Liver (tissue), 8 donors: ENCODE measurements at regions not wholly inside any gene's neighbourhood (a gene's known extent, or its start where the extent isn't known, plus 50 kb on each side); places are given as distances from the start of the nearest gene placed in this dataset.

ENCODE experiments used
- DNase-seq: peaks from one replicate; pipeline ENCODE4 v3.0.0-alpha.2; 2017; ENCODE audit warnings: low spot score
- H3K27ac ChIP-seq, 2 donors: one replicate each; pipeline ENCODE4 v1.7.0; 2013; ENCODE audit warnings: inconsistent platforms in 2 of 2, low read length in 2 of 2, control low read depth in 1 of 2, low read depth in 1 of 2, mild to moderate bottlenecking in 1 of 2
- H3K27me3 ChIP-seq, 4 donors: one replicate each; pipeline versions ENCODE4 v1.6.1 to v1.7.0; 2013; ENCODE audit warnings: low read length in 3 of 4, inconsistent platforms in 1 of 4, mild to moderate bottlenecking in 1 of 4, moderate library complexity in 1 of 4; ENCODE audit not compliant: control insufficient read depth in 4 of 4, insufficient read depth in 4 of 4
- H3K36me3 ChIP-seq, 4 donors: one replicate each; pipeline versions ENCODE4 v1.6.1 to v1.7.0; 2013; ENCODE audit warnings: low read length in 3 of 4, mild to moderate bottlenecking in 3 of 4, low read depth in 1 of 4, moderate library complexity in 1 of 4; ENCODE audit not compliant: control insufficient read depth in 4 of 4, insufficient read depth in 3 of 4
- H3K4me1 ChIP-seq, 4 donors: one replicate each; pipeline versions ENCODE4 v1.6.1 to v1.7.0; 2013; ENCODE audit warnings: low read length in 3 of 4, mild to moderate bottlenecking in 3 of 4, moderate library complexity in 1 of 4; ENCODE audit not compliant: control insufficient read depth in 4 of 4, insufficient read depth in 4 of 4
- H3K4me3 ChIP-seq, 3 donors: one replicate each; pipeline versions ENCODE4 v1.6.1 to v1.7.0; 2013; ENCODE audit warnings: low read length in 3 of 3, control low read depth in 1 of 3, low read depth in 1 of 3, mild to moderate bottlenecking in 1 of 3
- H3K9ac ChIP-seq, 2 donors: one replicate each; pipeline ENCODE4 v1.7.0; 2013; ENCODE audit warnings: low read length in 2 of 2, mild to moderate bottlenecking in 2 of 2, moderate library complexity in 2 of 2, control low read depth in 1 of 2, low read depth in 1 of 2
- H3K9me3 ChIP-seq, 4 donors: one replicate each; pipeline versions ENCODE4 v1.6.1 to v1.7.0; 2013; ENCODE audit warnings: low read length in 3 of 4; ENCODE audit not compliant: control insufficient read depth in 4 of 4
- EGR1 ChIP-seq, 2 donors: IDR thresholded peaks; 2 replicates each; pipeline ENCODE4 v1.6.1; 2016 to 2018; ENCODE audit warnings: antibody characterized with exemption in 2 of 2, low read depth in 2 of 2
- FOXA1 ChIP-seq: IDR thresholded peaks from 2 replicates; pipeline ENCODE4 v1.6.1; 2016; ENCODE audit warnings: antibody characterized with exemption
- FOXA2 ChIP-seq: IDR thresholded peaks from 2 replicates; pipeline ENCODE4 v1.6.1; 2016; ENCODE audit warnings: antibody characterized with exemption
- GABPA ChIP-seq, 2 donors: IDR thresholded peaks in 1 of 2; conservative IDR thresholded peaks in 1 of 2; 2 replicates each; pipeline ENCODE4 v1.6.1; 2016; ENCODE audit warnings: antibody characterized with exemption in 2 of 2, mild to moderate bottlenecking in 1 of 2, moderate library complexity in 1 of 2
- HNF4A ChIP-seq, 2 donors: conservative IDR thresholded peaks; 2 replicates each; pipeline ENCODE4 v1.6.1; 2016; ENCODE audit warnings: antibody characterized with exemption in 2 of 2, mild to moderate bottlenecking in 2 of 2
- HNF4G ChIP-seq: IDR thresholded peaks from 2 replicates; pipeline ENCODE4 v1.6.1; 2016; ENCODE audit warnings: antibody characterized with exemption
- JUND ChIP-seq, 2 donors: IDR thresholded peaks; 2 replicates each; pipeline ENCODE4 v1.6.1; 2016; ENCODE audit warnings: antibody characterized with exemption in 2 of 2
- NR2F2 ChIP-seq: IDR thresholded peaks from 2 replicates; pipeline ENCODE4 v1.6.1; 2016; ENCODE audit warnings: antibody characterized with exemption
- RAD21 ChIP-seq, 2 donors: IDR thresholded peaks; 2 replicates each; pipeline ENCODE4 v1.6.1; 2016; ENCODE audit warnings: antibody characterized with exemption in 2 of 2, mild to moderate bottlenecking in 2 of 2
- RXRA ChIP-seq, 2 donors: IDR thresholded peaks; 2 replicates each; pipeline ENCODE4 v1.6.1; 2017 to 2018; ENCODE audit warnings: antibody characterized with exemption in 2 of 2, mild to moderate bottlenecking in 1 of 2
- SP1 ChIP-seq: IDR thresholded peaks from 2 replicates; pipeline ENCODE4 v1.6.1; 2018; ENCODE audit warnings: antibody characterized with exemption, mild to moderate bottlenecking
- TAF1 ChIP-seq: conservative IDR thresholded peaks from 2 replicates; pipeline ENCODE4 v1.6.1; 2016; ENCODE audit warnings: antibody characterized with exemption, mild to moderate bottlenecking
- YY1 ChIP-seq: IDR thresholded peaks from 2 replicates; pipeline ENCODE4 v1.6.1; 2016; ENCODE audit warnings: antibody characterized with exemption, mild to moderate bottlenecking
- WGBS: extraction: QIAGEN DNeasy Blood & Tissue Kit; methylation state at CpG from one replicate; pipeline ENCODE4 v1.1.7; 2013; 5-methylcytosine and 5-hydroxymethylcytosine counted together
- TF ChIP-seq, protein P1 (sequence below): IDR thresholded peaks from 2 replicates; pipeline ENCODE4 v1.6.1; 2016; ENCODE audit warnings: antibody characterized with exemption
- TF ChIP-seq, protein P2 (sequence below): fragments of 150-350 bp; IDR thresholded peaks from 2 replicates; pipeline ENCODE4 v1.5.1; 2017; ENCODE audit warnings: improper control_type of control experiment, low read depth, low read length; ENCODE audit not compliant: missing input control
- TF ChIP-seq, protein P3 (sequence below): IDR thresholded peaks from 2 replicates; pipeline ENCODE4 v1.6.1; 2016; ENCODE audit warnings: antibody characterized with exemption
- donor health status: healthy.
- donor health status: healthy.
- donor health status: healthy.
- donor health status: healthy.
- donor health status: healthy.

DNA sequence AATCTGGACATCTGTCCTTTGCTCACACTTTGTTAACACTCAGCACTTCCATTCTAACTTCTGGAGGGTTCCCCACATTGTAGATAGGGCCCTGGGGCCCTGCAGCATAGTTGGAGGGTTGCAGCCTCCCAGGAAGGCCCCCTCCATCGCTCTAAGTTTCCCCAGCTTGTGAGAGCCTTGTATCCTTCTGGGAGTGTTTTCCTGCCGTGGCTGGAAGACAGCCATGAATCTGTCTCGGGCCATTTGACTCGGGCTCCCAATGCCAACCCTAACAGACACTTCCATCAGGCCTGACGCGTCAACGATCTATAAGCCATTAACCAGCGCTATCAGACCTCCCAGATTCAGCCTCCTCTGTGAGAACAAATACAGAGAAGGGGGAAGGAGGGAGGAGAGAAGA lies 263.7 kb upstream of the RPL38 start:
- Histone ChIP-seq H3K9ac (no peak overlapping the region), H3K36me3 (no peaks in the 10 kb centered on the region), H3K4me3 (no peak overlapping the region), H3K9me3 (no peaks in the 10 kb centered on the region), H3K4me1 (peaks cover 0 to 7% (median 4%) of the 10 kb centered on the region in 4 donors), H3K27me3 (peaks cover 0 to 8% (median 0%) of the 10 kb centered on the region in 4 donors), H3K27ac (no peak overlapping the region)
- TF ChIP-seq TAF1: no peak
- TF ChIP-seq, protein P1, sequence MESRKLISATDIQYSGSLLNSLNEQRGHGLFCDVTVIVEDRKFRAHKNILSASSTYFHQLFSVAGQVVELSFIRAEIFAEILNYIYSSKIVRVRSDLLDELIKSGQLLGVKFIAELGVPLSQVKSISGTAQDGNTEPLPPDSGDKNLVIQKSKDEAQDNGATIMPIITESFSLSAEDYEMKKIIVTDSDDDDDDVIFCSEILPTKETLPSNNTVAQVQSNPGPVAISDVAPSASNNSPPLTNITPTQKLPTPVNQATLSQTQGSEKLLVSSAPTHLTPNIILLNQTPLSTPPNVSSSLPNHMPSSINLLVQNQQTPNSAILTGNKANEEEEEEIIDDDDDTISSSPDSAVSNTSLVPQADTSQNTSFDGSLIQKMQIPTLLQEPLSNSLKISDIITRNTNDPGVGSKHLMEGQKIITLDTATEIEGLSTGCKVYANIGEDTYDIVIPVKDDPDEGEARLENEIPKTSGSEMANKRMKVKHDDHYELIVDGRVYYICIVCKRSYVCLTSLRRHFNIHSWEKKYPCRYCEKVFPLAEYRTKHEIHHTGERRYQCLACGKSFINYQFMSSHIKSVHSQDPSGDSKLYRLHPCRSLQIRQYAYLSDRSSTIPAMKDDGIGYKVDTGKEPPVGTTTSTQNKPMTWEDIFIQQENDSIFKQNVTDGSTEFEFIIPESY: no peak
- TF ChIP-seq SP1: no peak
- no peak for TF ChIP-seq GABPA (IDR thresholded peaks at IDR 0.05 in 1 of 2, conservative IDR thresholded peaks at IDR 0.05 in 1 of 2)
- no peak for TF ChIP-seq YY1
- TF ChIP-seq EGR1 (IDR thresholded peaks at IDR 0.05; ENCODE audit: low read depth in 2 of 2): no peak
- no peak for TF ChIP-seq RXRA (IDR thresholded peaks at IDR 0.05)
- no peak for TF ChIP-seq NR2F2
- TF ChIP-seq FOXA1: no peak
- TF ChIP-seq, protein P2, sequence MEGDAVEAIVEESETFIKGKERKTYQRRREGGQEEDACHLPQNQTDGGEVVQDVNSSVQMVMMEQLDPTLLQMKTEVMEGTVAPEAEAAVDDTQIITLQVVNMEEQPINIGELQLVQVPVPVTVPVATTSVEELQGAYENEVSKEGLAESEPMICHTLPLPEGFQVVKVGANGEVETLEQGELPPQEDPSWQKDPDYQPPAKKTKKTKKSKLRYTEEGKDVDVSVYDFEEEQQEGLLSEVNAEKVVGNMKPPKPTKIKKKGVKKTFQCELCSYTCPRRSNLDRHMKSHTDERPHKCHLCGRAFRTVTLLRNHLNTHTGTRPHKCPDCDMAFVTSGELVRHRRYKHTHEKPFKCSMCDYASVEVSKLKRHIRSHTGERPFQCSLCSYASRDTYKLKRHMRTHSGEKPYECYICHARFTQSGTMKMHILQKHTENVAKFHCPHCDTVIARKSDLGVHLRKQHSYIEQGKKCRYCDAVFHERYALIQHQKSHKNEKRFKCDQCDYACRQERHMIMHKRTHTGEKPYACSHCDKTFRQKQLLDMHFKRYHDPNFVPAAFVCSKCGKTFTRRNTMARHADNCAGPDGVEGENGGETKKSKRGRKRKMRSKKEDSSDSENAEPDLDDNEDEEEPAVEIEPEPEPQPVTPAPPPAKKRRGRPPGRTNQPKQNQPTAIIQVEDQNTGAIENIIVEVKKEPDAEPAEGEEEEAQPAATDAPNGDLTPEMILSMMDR: no peak
- no peak for TF ChIP-seq FOXA2
- TF ChIP-seq JUND (IDR thresholded peaks at IDR 0.05): no peak
- no peak for TF ChIP-seq RAD21 (IDR thresholded peaks at IDR 0.05)
- no peak for TF ChIP-seq HNF4G
- TF ChIP-seq HNF4A (conservative IDR thresholded peaks at IDR 0.05): no peak
- TF ChIP-seq, protein P3, sequence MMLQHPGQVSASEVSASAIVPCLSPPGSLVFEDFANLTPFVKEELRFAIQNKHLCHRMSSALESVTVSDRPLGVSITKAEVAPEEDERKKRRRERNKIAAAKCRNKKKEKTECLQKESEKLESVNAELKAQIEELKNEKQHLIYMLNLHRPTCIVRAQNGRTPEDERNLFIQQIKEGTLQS: no peak
- WGBS: 72% methylated on average over 8 of the region's 8 CpGs
- DNase-seq: no peak

DNA sequence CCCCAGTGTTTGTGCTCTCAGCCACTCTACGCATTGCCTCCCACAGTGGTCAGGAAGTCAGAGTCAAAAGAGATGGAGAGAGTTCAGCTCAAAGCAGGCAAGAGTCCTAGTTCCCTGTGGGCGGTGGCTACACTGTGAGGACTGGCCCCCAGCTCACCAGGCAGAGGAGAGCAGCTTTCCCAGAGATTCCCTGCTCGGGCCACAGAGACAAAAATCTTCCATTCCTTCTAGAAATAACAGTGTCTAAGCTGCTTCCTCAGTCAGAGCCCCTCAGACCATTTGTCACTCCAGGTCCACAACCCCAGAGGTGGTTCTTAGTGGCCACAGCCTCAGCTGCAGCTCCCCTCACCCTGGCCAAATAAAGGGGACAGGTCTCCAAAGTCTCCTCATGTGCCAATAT lies 263.0 kb upstream of the RPL38 start:
- H3K27ac ChIP-seq: no peak overlapping the region
- no peaks in the 10 kb centered on the region for H3K36me3 ChIP-seq
- no peak for TF ChIP-seq EGR1 (IDR thresholded peaks at IDR 0.05; ENCODE audit: low read depth in 2 of 2)
- TF ChIP-seq, protein P1: no peak
- no peak for TF ChIP-seq HNF4A (conservative IDR thresholded peaks at IDR 0.05)
- no peak for TF ChIP-seq NR2F2
- TF ChIP-seq, protein P2: no peak
- TF ChIP-seq, protein P3: no peak
- no peak for TF ChIP-seq HNF4G
- no peak for TF ChIP-seq RAD21 (IDR thresholded peaks at IDR 0.05)
- TF ChIP-seq RXRA (IDR thresholded peaks at IDR 0.05): no peak
- no peak overlapping the region for H3K4me3 ChIP-seq
- peaks cover 0 to 8% (median 0%) of the 10 kb centered on the region in 4 donors for H3K27me3 ChIP-seq
- H3K9ac ChIP-seq: no peak overlapping the region
- WGBS: 72% methylated on average over 3 of the region's 3 CpGs
- H3K9me3 ChIP-seq: no peaks in the 10 kb centered on the region
- H3K4me1 ChIP-seq: peaks cover 0 to 7% (median 4%) of the 10 kb centered on the region in 4 donors
- DNase-seq: no peak
